K562 (cell line): ENCODE measurements at regions not wholly inside any gene's neighbourhood (a gene's known extent, or its start where the extent isn't known, plus 50 kb on each side); places are given as distances from the start of the nearest gene placed in this dataset.

ENCODE experiments used
- ATF7 ChIP-seq: fragments of 450-650 bp; IDR thresholded peaks from 2 replicates; pipeline ENCODE4 v1.7.1; 2014; ENCODE audit warnings: mild to moderate bottlenecking, moderate library complexity
- JUND ChIP-seq, 2 experiments: IDR thresholded peaks; 2 replicates in 1 of 2; 3 replicates in 1 of 2; pipeline ENCODE4 v1.6.1; 2011; ENCODE audit warnings: borderline replicate concordance in 2 of 2, low read depth in 2 of 2, low read length in 2 of 2, improper control_type of control experiment in 1 of 2, missing biosample characterization in 1 of 2, missing genetic modification characterization in 1 of 2, missing genetic modification reagents in 1 of 2
- MECOM ChIP-seq: fragments of 250-450 bp; sonication (Bioruptor Pico); IDR thresholded peaks from 2 replicates; pipeline ENCODE4 v1.8.0; 2022; ENCODE audit warnings: inconsistent platforms
- NFRKB ChIP-seq: fragments of 450-650 bp; IDR thresholded peaks from 2 replicates; pipeline ENCODE4 v1.6.1; 2016; ENCODE audit warnings: low read depth
- NFYB ChIP-seq: IDR thresholded peaks from 2 replicates; pipeline ENCODE4 v1.6.1; 2011; ENCODE audit warnings: mild to moderate bottlenecking, moderate library complexity; ENCODE audit not compliant: insufficient read length; ENCODE audit errors: extremely low read depth
- SMARCA5 ChIP-seq: fragments of 450-650 bp; IDR thresholded peaks from 2 replicates; pipeline ENCODE4 v1.6.1; 2016
- TF ChIP-seq, protein P1 (sequence below): fragments of 250-450 bp; sonication (Bioruptor Pico); IDR thresholded peaks from 2 replicates; pipeline ENCODE4 v1.5.0; 2022; ENCODE audit warnings: mild to moderate bottlenecking
- TF ChIP-seq, protein P2 (sequence below): sonication (generic); formaldehyde crosslinking; IDR thresholded peaks from 2 replicates; pipeline ENCODE4 v1.8.1; 2023; ENCODE audit warnings: mild to moderate bottlenecking, missing genetic modification reagents
- TF ChIP-seq, protein P3 (sequence below), 3 experiments: IDR thresholded peaks in 2 of 3; conservative IDR thresholded peaks in 1 of 3; 2 replicates each; pipeline ENCODE4 v1.5.1; 2011 to 2012; ENCODE audit warnings: low read length in 3 of 3, mild to moderate bottlenecking in 3 of 3, control low read depth in 2 of 3, improper control_type of control experiment in 1 of 3, inconsistent platforms in 1 of 3, low read depth in 1 of 3, mixed read lengths in 1 of 3, moderate library complexity in 1 of 3; ENCODE audit not compliant: insufficient read depth in 2 of 3
- TF ChIP-seq, protein P4 (sequence below): sonication (generic); formaldehyde crosslinking; IDR thresholded peaks from 2 replicates; pipeline ENCODE4 v1.9.0; 2022; ENCODE audit warnings: mild to moderate bottlenecking, missing genetic modification reagents

DNA sequence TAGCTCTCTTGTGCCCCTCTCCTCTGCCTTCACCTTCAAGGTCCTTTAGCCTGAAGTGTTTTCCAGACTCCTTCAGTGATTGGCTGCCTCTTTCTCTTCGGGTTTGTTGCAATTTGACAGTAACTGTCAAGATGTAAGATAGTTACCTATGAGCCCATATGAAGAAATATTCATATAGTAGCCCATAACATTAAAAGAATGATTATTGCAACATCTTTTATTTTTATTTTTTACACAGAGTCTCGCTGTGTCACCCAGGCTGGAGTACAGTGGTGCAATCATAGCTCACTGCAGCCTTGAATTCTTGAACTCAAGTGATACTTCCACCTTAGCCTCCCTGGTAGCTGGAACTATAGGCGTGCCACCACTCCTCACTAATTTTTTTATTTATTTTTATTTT, 80.5 kb downstream of the FOXI3 start:
- TF ChIP-seq SMARCA5 (no peak), NFYB (no peak), JUND (IDR thresholded peaks at IDR 0.05; ENCODE audit: borderline replicate concordance, low read depth, low read length) (no peak), JUND (tag; IDR thresholded peaks at IDR 0.05; ENCODE audit: borderline replicate concordance, low read depth, low read length) (no peak), ATF7 (no peak), NFRKB (no peak), MECOM (CRISPR knock-in tag) (no peak)
- TF ChIP-seq, protein P1, sequence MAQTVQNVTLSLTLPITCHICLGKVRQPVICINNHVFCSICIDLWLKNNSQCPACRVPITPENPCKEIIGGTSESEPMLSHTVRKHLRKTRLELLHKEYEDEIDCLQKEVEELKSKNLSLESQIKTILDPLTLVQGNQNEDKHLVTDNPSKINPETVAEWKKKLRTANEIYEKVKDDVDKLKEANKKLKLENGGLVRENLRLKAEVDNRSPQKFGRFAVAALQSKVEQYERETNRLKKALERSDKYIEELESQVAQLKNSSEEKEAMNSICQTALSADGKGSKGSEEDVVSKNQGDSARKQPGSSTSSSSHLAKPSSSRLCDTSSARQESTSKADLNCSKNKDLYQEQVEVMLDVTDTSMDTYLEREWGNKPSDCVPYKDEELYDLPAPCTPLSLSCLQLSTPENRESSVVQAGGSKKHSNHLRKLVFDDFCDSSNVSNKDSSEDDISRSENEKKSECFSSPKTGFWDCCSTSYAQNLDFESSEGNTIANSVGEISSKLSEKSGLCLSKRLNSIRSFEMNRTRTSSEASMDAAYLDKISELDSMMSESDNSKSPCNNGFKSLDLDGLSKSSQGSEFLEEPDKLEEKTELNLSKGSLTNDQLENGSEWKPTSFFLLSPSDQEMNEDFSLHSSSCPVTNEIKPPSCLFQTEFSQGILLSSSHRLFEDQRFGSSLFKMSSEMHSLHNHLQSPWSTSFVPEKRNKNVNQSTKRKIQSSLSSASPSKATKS (CRISPR knock-in tag), result no peak
- TF ChIP-seq, protein P2, sequence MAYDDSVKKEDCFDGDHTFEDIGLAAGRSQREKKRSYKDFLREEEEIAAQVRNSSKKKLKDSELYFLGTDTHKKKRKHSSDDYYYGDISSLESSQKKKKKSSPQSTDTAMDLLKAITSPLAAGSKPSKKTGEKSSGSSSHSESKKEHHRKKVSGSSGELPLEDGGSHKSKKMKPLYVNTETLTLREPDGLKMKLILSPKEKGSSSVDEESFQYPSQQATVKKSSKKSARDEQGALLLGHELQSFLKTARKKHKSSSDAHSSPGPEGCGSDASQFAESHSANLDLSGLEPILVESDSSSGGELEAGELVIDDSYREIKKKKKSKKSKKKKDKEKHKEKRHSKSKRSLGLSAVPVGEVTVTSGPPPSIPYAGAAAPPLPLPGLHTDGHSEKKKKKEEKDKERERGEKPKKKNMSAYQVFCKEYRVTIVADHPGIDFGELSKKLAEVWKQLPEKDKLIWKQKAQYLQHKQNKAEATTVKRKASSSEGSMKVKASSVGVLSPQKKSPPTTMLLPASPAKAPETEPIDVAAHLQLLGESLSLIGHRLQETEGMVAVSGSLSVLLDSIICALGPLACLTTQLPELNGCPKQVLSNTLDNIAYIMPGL (CRISPR knock-in tag), result no peak
- TF ChIP-seq, protein P3, sequence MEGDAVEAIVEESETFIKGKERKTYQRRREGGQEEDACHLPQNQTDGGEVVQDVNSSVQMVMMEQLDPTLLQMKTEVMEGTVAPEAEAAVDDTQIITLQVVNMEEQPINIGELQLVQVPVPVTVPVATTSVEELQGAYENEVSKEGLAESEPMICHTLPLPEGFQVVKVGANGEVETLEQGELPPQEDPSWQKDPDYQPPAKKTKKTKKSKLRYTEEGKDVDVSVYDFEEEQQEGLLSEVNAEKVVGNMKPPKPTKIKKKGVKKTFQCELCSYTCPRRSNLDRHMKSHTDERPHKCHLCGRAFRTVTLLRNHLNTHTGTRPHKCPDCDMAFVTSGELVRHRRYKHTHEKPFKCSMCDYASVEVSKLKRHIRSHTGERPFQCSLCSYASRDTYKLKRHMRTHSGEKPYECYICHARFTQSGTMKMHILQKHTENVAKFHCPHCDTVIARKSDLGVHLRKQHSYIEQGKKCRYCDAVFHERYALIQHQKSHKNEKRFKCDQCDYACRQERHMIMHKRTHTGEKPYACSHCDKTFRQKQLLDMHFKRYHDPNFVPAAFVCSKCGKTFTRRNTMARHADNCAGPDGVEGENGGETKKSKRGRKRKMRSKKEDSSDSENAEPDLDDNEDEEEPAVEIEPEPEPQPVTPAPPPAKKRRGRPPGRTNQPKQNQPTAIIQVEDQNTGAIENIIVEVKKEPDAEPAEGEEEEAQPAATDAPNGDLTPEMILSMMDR (IDR thresholded peaks at IDR 0.05 in 2 of 3, conservative IDR thresholded peaks at IDR 0.05 in 1 of 3; ENCODE audit: insufficient read depth in 2 of 3, low read depth in 1 of 3, low read length in 3 of 3), result no peak
- TF ChIP-seq, protein P4, sequence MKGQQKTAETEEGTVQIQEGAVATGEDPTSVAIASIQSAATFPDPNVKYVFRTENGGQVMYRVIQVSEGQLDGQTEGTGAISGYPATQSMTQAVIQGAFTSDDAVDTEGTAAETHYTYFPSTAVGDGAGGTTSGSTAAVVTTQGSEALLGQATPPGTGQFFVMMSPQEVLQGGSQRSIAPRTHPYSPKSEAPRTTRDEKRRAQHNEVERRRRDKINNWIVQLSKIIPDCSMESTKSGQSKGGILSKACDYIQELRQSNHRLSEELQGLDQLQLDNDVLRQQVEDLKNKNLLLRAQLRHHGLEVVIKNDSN (CRISPR knock-in tag), result no peak
